ENCODE measurements at regions not wholly inside any gene's neighbourhood (a gene's known extent, or its start where the extent isn't known, plus 50 kb on each side); places are given as distances from the start of the nearest gene placed in this dataset.

GRCh38 chr9:90097237-90097636, 492.4 kb downstream of the GADD45G start:
- no peak for DNase-seq (ENCODE audit: low read depth)

GRCh38 chr9:90098408-90098807, 493.6 kb downstream of the GADD45G start:
- no peak for DNase-seq (ENCODE audit: low read depth)

GRCh38 chr9:90099262-90099963, 494.6 kb downstream of the GADD45G start:
- DNase-seq (ENCODE audit: low read depth) = no peak

- DNase-seq (ENCODE audit: low read depth) = no peak
Measured at GRCh38 chr9:90100014-90100413, 495.2 kb downstream of the GADD45G start.

- peak; percentile 43 for DNase-seq (ENCODE audit: low read depth)
Measured at GRCh38 chr9:90102292-90102901, 497.6 kb downstream of the GADD45G start.

GRCh38 chr9:90103771-90104170, 499.0 kb downstream of the GADD45G start:
- DNase-seq (ENCODE audit: low read depth) = no peak

- DNase-seq (ENCODE audit: low read depth) = no peak
Measured at GRCh38 chr9:90105773-90106172, 501.0 kb downstream of the GADD45G start.

GRCh38 chr9:90107040-90107725, 502.4 kb downstream of the GADD45G start:
- DNase-seq (ENCODE audit: low read depth) = no peak

GRCh38 chr9:90107726-90108655, 503.2 kb downstream of the GADD45G start:
- no peak for DNase-seq (ENCODE audit: low read depth)

- DNase-seq (ENCODE audit: low read depth) = no peak
Measured at GRCh38 chr9:90112788-90113187, 508.0 kb downstream of the GADD45G start.

- no peak for DNase-seq (ENCODE audit: low read depth)
Measured at GRCh38 chr9:90114641-90115425, 510.0 kb downstream of the GADD45G start.

- no peak for DNase-seq (ENCODE audit: low read depth)
Measured at GRCh38 chr9:90121762-90122161, 517.0 kb downstream of the GADD45G start.

- no peak for DNase-seq (ENCODE audit: low read depth)
Measured at GRCh38 chr9:90124961-90125360, 517.7 kb downstream of the DIRAS2 start.

GRCh38 chr9:90127923-90128322, 514.7 kb downstream of the DIRAS2 start:
- DNase-seq (ENCODE audit: low read depth) = no peak

GRCh38 chr9:90128587-90129190, 513.9 kb downstream of the DIRAS2 start:
- DNase-seq (ENCODE audit: low read depth) = no peak

- DNase-seq (ENCODE audit: low read depth) = no peak
Measured at GRCh38 chr9:90129446-90129845, 513.2 kb downstream of the DIRAS2 start.

GRCh38 chr9:90131568-90131967, 511.1 kb downstream of the DIRAS2 start:
- DNase-seq (ENCODE audit: low read depth) = no peak

- DNase-seq (ENCODE audit: low read depth) = no peak
Measured at GRCh38 chr9:90132866-90133265, 509.8 kb downstream of the DIRAS2 start.

GRCh38 chr9:90137801-90138200, 504.8 kb downstream of the DIRAS2 start:
- DNase-seq (ENCODE audit: low read depth) = no peak

GRCh38 chr9:90140131-90140818, 502.3 kb downstream of the DIRAS2 start:
- no peak for DNase-seq (ENCODE audit: low read depth)
